ENCODE measurements at regions not wholly inside any gene's neighbourhood (a gene's known extent, or its start where the extent isn't known, plus 50 kb on each side); places are given as distances from the start of the nearest gene placed in this dataset.

GRCh38 chr1:869499-870244 is 54.1 kb upstream of the SAMD11 start:
- Histone ChIP-seq H3K27me3 (replicated peaks; ENCODE audit: control insufficient read depth, insufficient read depth, low read length) (no peaks in the 10 kb centered on the region), H3K4me1 (no peaks in the 10 kb centered on the region), H3K36me3 (ENCODE audit: control insufficient read depth, insufficient read depth, low read length) (no peaks in the 10 kb centered on the region), H3K4me3 (ENCODE audit: low read depth, low read length) (no peak overlapping the region; the same call in 1 of the 2 replicates), H3K9me3 (no peaks in the 10 kb centered on the region)
- ChIA-PET POLR2A (interaction anchor here (0.5 kb wide), 1 partner anchor 26 kb away, joined by 3 read pairs; no protein-coding TSS in a partner anchor), CTCF (interaction anchor here (0.6 to 1.0 kb wide), 4 partner anchors 50 to 149 kb away, joined by 3 read pairs; no protein-coding TSS in a partner anchor)
- peaks cover 17% of the 10 kb centered on the region for H3K27me3 Mint-ChIP-seq (ENCODE audit: insufficient read depth, unreplicated experiment)
- H3K36me3 Mint-ChIP-seq (ENCODE audit: insufficient read depth, unreplicated experiment) = no peaks in the 10 kb centered on the region
- no peak overlapping the region for H3K27ac Mint-ChIP-seq (ENCODE audit: unreplicated experiment)
- intact Hi-C loops (cut with micrococcal nuclease; ENCODE audit: unreplicated experiment) = no loop called here
- H3K4me1 Mint-ChIP-seq (ENCODE audit: low read depth, unreplicated experiment) = no peaks in the 10 kb centered on the region
- DNase-seq = peak; percentile 51 to 82
- H3K9me3 Mint-ChIP-seq (ENCODE audit: unreplicated experiment) = no peaks in the 10 kb centered on the region
- TF ChIP-seq, protein P1, sequence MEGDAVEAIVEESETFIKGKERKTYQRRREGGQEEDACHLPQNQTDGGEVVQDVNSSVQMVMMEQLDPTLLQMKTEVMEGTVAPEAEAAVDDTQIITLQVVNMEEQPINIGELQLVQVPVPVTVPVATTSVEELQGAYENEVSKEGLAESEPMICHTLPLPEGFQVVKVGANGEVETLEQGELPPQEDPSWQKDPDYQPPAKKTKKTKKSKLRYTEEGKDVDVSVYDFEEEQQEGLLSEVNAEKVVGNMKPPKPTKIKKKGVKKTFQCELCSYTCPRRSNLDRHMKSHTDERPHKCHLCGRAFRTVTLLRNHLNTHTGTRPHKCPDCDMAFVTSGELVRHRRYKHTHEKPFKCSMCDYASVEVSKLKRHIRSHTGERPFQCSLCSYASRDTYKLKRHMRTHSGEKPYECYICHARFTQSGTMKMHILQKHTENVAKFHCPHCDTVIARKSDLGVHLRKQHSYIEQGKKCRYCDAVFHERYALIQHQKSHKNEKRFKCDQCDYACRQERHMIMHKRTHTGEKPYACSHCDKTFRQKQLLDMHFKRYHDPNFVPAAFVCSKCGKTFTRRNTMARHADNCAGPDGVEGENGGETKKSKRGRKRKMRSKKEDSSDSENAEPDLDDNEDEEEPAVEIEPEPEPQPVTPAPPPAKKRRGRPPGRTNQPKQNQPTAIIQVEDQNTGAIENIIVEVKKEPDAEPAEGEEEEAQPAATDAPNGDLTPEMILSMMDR (IDR thresholded peaks at IDR 0.05; ENCODE audit: insufficient read depth in 1 of 2, low read depth in 1 of 2, low read length in 1 of 2, severe bottlenecking in 1 of 2, unreplicated experiment in 1 of 2) = peak; percentile 42 to 85
- peak overlapping the region; percentile 33 for H3K4me3 Mint-ChIP-seq (ENCODE audit: unreplicated experiment)
- no TSS peak for BruUV-seq (replicated peaks)

Measured in Caco-2 (cell line).